ENCODE measurements at regions not wholly inside any gene's neighbourhood (a gene's known extent, or its start where the extent isn't known, plus 50 kb on each side); places are given as distances from the start of the nearest gene placed in this dataset.
A peak's percentile ranks its signal among the peaks of the same experiment; 100 is the strongest.

DNA sequence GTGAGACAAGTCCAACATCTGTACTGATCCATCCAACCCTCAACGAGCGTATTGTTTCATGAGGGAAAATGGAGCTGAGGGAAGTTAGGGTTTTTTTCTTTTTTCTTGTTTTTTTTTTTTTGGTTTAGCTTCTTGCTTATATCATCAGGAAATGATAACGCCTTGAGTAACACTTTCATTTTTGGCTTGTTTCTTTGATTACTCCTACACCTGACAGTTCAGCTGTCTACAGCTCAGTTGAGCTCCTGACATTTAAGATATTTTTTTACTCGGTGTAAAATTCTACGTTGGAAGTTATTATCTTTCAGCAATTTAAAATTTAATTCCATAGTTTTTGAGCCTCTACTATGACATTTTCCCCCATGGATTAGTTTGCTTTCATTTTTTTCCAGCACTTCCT lies 691.0 kb upstream of the HTR2C start:
- FAIRE-seq (peak; percentile 72), DNase-seq (ENCODE audit: low read depth in 1 of 2, low spot score in 2 of 2) (no peak)
- Histone ChIP-seq H3K9me3 (ENCODE audit: insufficient read depth in 2 of 2, low read depth in 1 of 2, low read length in 1 of 2) (no peaks in the 10 kb centered on the region), H3K14ac (ENCODE audit: insufficient read length) (no peak overlapping the region), H3K4me2 (ENCODE audit: insufficient read depth in 1 of 2, low read depth in 2 of 2, low read length in 2 of 2) (no peak overlapping the region), H3K9ac (replicated peaks in 1 of 4; ENCODE audit: extremely low read depth in 1 of 4, low read depth in 3 of 4, low read length in 3 of 4) (no peak overlapping the region), H3K4ac (replicated peaks; ENCODE audit: insufficient read length, low read depth, low read length) (no peak overlapping the region), H2BK15ac (ENCODE audit: low read length) (no peak overlapping the region), H2BK120ac (replicated peaks; ENCODE audit: low read depth, low read length) (no peak overlapping the region), H3K79me2 (ENCODE audit: control insufficient read depth in 1 of 2, insufficient read depth in 2 of 2, low read length in 2 of 2) (no peaks in the 10 kb centered on the region), H3K27ac (ENCODE audit: low read depth, low read length) (no peak overlapping the region), H4K5ac (ENCODE audit: insufficient read length, low read depth, low read length) (no peak overlapping the region), H2BK12ac (ENCODE audit: low read depth, low read length) (no peak overlapping the region), H2BK20ac (ENCODE audit: low read length) (no peak overlapping the region), H3K4me1 (replicated peaks in 1 of 4; ENCODE audit: control insufficient read depth in 3 of 4, insufficient read depth in 4 of 4, low read length in 3 of 4) (no peaks in the 10 kb centered on the region), H2BK5ac (ENCODE audit: low read depth, low read length) (no peak overlapping the region), H3K4me3 (ENCODE audit: extremely low read depth in 1 of 4, insufficient read depth in 2 of 4, low read depth in 3 of 4, low read length in 4 of 4) (no peak overlapping the region), H4K20me1 (replicated peaks in 1 of 2; ENCODE audit: control insufficient read depth in 1 of 2, insufficient read depth in 2 of 2, low read length in 2 of 2) (no peaks in the 10 kb centered on the region), H3K18ac (ENCODE audit: extremely low read depth, low read length) (no peak overlapping the region), H2AFZ (ENCODE audit: low read length) (no peak overlapping the region), H3K23me2 (ENCODE audit: low read depth, low read length) (no peaks in the 10 kb centered on the region), H3K27me3 (replicated peaks in 1 of 4; ENCODE audit: control insufficient read depth in 3 of 4, extremely low read depth in 1 of 4, insufficient read depth in 3 of 4, low read length in 3 of 4) (no peaks in the 10 kb centered on the region), H3K56ac (replicated peaks; ENCODE audit: insufficient read length, low read depth, low read length) (no peak overlapping the region), H3K36me3 (ENCODE audit: control insufficient read depth in 2 of 4, insufficient read depth in 4 of 4, low read length in 3 of 4) (no peaks in the 10 kb centered on the region), H4K8ac (ENCODE audit: extremely low read depth, insufficient read depth, low read length) (no peak overlapping the region), H2AK5ac (ENCODE audit: low read depth, low read length) (no peak overlapping the region), H3K23ac (ENCODE audit: insufficient read length) (no peak overlapping the region), H3K79me1 (ENCODE audit: low read depth, low read length) (no peaks in the 10 kb centered on the region), H4K91ac (replicated peaks; ENCODE audit: insufficient read length, low read length) (no peak overlapping the region)
- CTCF ChIA-PET (ENCODE audit: partially characterized antibody), result no interaction called here
- TF ChIP-seq CBX5 (IDR thresholded peaks at IDR 0.05; ENCODE audit: low read depth, low read length) (no peak), CTBP2 (IDR thresholded peaks at IDR 0.05; ENCODE audit: borderline replicate concordance, insufficient read depth, insufficient read length, low read length) (no peak), KDM4A (IDR thresholded peaks at IDR 0.05; ENCODE audit: low read depth, low read length, severe bottlenecking) (no peak), KDM1A (IDR thresholded peaks at IDR 0.05; ENCODE audit: borderline replicate concordance, low read length) (no peak), TCF12 (IDR thresholded peaks at IDR 0.05; ENCODE audit: low read depth, low read length) (no peak), CREB1 (IDR thresholded peaks at IDR 0.05) (no peak), BRCA1 (IDR thresholded peaks at IDR 0.05; ENCODE audit: low read depth, low read length) (no peak), E2F6 (IDR thresholded peaks at IDR 0.05) (no peak)
- TF ChIP-seq, protein P1, sequence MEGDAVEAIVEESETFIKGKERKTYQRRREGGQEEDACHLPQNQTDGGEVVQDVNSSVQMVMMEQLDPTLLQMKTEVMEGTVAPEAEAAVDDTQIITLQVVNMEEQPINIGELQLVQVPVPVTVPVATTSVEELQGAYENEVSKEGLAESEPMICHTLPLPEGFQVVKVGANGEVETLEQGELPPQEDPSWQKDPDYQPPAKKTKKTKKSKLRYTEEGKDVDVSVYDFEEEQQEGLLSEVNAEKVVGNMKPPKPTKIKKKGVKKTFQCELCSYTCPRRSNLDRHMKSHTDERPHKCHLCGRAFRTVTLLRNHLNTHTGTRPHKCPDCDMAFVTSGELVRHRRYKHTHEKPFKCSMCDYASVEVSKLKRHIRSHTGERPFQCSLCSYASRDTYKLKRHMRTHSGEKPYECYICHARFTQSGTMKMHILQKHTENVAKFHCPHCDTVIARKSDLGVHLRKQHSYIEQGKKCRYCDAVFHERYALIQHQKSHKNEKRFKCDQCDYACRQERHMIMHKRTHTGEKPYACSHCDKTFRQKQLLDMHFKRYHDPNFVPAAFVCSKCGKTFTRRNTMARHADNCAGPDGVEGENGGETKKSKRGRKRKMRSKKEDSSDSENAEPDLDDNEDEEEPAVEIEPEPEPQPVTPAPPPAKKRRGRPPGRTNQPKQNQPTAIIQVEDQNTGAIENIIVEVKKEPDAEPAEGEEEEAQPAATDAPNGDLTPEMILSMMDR (IDR thresholded peaks at IDR 0.05; ENCODE audit: control extremely low read depth in 1 of 3, insufficient read depth in 1 of 3, low read depth in 1 of 3, low read length in 3 of 3), result no peak
- 82% methylated on average over 5 of the region's 5 CpGs; no CpG with 5 or more reads in 1 of the 2 experiments for WGBS, 2 experiments (ENCODE audit: extremely low coverage in 1 of 2, insufficient coverage in 1 of 2, insufficient read length in 1 of 2, insufficient replicate concordance in 2 of 2, low coverage in 1 of 2, low lambda C conversion rate in 2 of 2, missing lambda C conversion rate in 1 of 2)
- POLR2A ChIA-PET (ENCODE audit: partially characterized antibody), result no interaction called here
